ENCODE measurements at regions not wholly inside any gene's neighbourhood (a gene's known extent, or its start where the extent isn't known, plus 50 kb on each side); places are given as distances from the start of the nearest gene placed in this dataset.
"Not testable (repeated sequence)": the region's sequence is repeated elsewhere in the genome, so short reads cannot be mapped to it uniquely, and the experiment has no call there.

DNA sequence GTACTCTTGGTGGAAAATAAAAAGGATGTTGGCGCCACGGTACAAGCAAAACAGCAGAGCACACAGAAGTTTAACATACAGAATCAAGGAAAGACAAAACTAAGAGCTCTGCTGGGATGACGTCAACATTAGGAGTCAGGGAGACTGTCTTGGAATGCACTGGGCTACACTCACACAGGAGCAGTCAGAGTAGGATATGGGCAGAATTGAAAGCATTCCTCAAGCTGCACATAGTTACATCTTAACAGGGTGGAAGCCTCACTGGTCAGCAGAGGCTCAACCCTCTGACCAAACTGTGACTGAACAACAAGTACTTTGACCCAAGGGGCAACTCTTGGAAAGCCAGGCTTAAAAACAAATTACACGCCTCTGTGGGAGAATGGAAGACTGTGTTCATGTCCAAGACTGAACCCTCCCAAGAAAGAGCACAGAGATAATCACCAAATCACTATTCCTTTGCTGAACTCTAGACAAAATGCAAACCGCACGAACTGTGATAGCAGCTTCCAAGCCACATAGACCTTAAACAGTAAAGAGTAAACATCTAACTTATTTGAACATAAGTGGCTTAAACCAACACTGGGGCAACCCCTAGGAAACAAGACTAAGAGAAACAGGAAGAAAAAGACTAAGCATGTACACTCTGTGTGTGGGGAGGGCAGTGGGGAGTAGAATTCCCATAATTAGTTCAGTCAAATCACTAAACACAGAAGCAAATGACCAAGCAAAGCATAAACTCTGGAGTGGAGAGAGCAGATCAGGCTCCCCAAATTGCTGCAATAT, 772.7 kb downstream of the PRELID2 start:
- DNase-seq: no peak

DNA sequence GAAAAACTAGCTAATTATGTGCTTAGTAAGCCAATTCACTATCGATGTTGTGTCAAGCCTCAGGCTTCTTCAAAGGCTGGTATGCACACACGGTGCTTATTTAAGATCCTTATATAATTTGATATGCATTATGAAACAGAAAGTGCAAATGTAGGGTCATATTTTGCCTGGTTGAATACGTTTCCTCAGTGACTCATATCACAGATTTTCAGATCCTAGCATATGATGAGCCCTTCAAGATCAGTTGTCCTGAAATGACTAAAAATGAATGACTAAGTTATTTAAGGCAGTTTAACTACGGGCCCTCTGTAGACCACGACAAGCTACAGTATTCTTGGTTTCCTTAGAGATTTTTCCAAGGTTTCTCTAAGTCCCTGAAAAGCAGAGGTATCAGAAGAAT, 778.3 kb downstream of the PRELID2 start:
- DNase-seq: no peak

DNA sequence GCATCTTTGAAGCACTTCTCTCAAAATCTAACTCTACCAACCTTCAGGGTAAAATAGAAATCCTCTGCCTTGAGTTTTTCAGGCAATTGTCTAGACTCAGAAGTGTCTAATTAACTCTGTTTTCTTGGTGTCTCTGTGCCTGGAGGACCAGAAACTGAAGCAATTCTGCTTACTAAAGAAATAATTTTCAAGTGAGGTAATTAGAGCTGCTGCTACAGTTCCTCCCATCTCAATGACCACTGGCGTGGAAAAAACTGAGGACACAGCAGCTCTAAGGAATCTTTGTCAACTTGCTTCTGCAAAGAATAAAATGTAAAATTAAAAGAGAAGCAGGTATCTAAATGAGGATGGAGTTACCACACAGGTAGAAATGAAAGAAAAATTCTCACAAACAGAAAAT, 785.0 kb downstream of the PRELID2 start:
- no peak for DNase-seq

DNA sequence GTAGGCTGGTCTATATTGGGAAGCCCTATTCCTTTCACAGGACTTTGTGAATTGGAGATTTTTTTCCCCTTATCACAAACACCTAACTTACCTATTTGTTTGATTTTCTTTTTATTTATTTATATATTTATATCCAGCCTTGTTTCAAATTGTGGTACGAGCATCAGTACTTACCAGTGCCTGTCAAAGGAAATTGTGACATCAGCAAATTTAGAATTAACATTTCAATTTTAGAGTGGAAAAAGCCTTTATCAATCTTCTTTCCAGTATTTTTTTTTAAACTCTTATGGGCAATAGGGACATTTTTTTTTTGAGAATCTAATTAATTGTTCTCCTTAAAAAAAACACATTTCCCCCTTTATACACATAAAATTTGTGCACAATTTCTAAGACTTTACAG, 790.2 kb downstream of the PRELID2 start:
- no peak for DNase-seq

DNA sequence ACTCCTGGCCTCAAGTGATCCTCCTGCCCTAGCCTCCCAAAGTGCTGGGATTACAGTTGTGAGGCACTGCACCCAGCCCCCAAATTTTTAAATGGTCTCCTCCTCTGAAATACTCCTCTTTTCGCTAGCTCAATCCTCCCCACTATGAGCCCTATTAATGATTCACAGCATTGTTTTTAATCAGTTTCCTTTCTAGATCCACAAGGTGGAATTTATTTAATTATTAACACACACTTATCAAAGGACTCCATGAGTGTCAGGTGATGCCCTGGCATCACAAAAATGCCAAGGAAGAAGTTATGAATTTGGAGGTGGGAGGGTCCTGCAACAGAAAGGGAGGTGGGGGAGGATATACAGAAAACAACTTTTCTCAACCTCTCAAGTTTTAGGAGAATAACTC, 806.5 kb downstream of the PRELID2 start:
- no peak for DNase-seq

DNA sequence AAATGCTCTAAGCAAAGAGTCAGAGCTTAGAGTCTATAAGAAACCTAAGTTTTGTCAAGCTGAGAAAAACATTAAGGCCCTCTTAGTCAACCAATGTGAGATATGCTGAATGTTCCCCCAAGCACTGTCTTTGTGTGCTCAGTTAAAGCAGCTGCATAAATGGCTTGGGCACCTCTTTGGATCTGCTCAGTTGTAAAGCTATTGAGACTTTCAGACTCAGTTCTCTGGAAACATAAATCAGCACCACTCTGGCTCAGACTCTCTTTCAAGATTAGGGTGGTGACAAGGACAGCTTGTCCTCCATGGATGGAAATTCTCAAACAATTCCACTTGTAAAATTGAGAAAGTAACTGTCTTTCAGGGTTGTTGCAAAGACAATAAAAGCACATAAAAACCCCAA, 807.9 kb downstream of the PRELID2 start:
- peak in 1 of 3 experiments; percentile 1 for DNase-seq

DNA sequence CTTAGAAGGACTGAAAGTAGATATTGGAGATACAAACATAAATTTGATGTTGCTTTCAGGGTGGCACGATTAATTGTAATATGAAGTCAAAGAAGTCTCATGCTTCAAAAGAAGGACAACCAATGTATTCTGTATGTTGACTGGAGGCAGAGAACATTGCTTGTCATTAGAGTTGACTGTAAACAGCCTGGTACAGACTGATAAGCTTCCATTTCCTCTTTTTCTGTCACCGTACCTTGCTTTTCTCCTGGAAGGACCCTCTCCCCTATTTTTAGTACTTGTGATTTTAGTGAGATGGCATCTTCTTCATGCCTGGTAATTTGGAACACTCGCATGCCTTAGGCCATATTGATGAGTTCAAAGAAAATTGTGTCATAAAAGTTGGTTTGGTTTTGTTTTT, 809.4 kb downstream of the PRELID2 start:
- no peak for DNase-seq

DNA sequence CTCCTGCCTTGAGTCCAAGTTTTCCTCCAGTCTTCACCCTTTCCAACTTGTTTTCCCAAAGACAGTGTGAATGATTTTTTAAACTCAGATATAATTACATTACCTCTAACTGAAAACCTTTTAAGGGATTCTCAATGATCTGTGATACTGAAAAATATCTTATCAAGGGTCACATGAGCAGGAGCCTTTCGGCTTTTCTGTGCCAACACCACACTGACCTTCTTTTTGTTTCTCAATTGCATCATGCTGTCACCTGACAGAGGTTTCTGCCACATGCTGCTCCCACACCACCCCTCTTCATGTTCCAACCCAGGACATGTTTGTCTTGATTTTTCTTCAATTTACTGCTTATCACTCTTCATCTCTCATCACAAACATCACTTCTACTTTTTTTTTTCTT, 820.0 kb downstream of the PRELID2 start:
- DNase-seq: no peak

DNA sequence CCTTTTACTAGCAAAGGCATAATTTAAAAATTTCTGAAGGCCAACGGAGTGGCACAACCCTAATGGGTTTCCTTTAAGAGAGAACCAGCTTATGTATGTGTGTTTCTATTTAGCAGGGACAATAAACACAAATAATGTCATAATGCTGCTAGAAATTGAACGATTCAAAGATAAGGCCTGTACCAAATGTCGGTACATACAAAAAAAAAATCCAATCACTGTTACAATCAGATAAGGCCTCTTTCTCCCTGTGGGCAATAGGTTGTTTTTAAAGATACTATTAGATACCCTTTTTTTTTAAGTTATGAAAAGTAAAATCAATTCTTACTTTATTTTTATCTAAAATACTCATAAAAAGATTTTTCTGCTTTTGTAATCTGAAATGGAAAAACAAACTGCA, 821.0 kb downstream of the PRELID2 start:
- no peak for DNase-seq

DNA sequence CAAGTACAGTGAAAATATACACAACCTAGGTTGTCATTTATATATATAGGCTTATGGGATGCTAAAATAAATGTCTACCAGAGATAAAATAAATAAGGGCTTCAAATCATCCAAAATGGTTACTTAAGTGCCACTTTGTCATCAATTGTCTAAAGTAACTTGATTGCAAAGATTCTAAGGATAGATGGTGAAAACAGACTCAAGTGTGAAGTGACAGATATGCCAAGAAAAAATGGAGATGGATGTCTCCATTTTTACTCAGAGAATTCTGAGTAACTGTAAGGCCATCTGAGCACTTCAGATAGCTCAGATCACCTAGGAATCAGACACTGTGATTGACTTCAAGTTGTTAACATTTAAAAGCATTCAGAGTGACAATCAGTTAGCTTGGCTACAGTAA, 824.3 kb downstream of the PRELID2 start:
- DNase-seq: no peak

DNA sequence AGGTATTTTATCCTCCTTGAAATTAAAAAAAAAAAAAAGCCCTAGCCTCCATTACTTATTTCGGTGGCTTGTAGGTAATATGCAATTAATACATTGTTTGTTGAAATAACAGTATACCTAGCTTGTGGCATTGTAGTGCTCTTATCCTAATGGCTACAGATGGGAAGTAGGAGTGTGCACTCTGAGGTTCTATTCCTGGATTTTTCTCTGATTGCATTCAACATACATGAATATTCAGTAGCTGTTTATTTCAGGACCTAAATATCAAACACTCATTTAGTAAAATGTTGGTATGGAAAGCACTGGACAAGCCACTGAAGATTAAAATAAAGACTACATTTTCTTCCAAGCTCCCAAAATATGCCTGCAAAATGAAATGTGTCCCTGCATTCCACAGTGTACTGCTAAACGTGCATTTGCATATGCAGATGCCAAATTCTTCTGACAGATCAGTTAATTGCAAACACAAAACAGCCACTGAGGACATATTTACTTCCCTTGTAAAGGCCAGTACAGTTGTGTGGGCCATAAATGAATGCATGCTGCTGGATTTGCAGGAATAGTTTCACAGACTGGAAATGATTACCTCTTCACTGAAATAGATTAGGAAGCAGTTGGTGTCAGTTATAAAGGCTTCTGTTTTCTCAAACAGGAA, 826.1 kb downstream of the PRELID2 start:
- DNase-seq: no peak

DNA sequence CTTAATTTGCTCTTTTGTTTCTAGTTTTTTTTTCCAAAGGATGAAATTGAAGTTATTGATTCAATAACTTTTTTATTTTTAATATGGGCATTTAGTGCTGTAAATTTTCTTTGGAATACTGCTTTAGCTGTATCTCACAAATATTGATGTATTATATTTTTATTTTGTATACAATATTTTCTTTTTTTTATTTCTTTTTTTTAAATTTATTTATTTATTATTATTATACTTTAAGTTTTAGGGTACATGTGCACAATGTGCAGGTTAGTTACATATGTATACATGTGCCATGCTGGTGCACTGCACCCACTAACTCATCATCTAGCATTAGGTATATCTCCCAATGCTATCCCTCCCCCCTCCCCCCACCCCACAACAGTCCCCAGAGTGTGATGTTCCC, 823.7 kb downstream of the KCTD16 start:
- not testable (repeated sequence) for DNase-seq

DNA sequence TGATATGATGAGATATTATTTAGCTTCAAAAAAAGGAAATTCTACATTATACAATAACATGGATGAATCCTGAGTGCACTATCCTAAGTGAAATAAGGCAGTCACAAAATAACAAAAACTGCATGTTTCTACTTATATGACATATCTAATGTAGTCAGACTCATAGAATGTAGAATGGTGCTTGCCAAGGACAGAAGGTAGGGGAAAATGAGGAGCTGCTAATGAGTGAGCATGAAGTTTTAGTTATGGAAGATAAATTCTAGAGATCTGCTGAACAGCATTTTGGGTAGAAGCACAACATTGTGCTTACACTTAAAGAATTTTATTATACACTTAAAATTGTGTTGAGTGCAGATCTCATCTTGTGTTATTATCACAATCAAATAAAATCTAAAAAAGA, 812.4 kb downstream of the KCTD16 start:
- no peak for DNase-seq

DNA sequence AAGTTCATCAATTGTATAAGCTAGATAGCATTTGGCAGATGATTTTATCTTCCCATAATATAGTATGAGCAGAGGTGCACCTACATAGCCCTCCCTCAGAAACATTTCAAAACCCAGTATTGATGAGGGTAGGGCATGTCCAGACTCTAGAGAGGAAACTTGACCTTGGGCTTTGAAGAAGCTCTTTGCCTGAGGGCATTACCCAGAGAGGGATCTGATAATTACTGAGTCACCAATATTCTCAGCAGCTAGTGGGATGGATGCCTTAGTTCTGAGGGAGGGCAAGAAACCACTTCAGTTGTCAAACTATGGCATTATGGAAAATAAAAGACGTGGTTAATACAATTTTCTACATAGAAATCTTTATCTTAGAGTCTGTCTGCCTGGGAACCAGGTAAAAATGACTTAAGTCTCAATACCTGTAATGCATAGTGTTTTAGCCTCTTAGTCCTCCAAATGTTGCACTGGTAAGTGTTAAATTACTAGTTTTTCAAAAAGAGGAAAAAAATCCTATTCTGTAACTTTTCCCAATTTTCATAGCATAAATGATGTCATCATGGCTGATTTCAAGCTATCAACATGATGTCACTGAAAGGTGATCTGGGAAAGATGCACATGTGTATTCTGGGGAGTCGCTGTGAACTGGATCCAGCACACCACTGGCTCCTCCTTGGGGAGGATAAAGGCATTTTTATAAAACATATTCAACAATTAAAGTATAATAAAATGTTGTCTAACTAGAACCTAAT, 809.0 kb downstream of the KCTD16 start:
- peak in 1 of 3 experiments; percentile 1 for DNase-seq

DNA sequence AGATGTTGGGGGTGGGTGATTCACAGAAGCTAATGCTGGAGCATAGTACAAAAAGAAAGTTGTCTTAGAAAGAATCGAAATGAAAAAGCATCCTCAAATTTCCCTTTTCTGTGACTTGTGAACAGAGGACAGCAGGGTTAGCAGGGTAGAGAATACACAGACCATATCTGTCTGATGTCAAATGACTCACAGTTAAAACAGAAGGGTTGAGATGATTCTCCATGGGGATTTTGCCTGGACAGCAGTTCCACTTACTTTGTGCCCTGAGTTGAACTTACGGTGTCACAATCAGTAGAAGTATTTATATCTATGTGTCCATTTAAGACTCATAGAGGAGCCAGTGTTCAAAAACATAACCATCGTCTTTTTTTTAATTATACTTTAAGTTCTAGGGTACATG, 801.6 kb downstream of the KCTD16 start:
- DNase-seq: no peak

DNA sequence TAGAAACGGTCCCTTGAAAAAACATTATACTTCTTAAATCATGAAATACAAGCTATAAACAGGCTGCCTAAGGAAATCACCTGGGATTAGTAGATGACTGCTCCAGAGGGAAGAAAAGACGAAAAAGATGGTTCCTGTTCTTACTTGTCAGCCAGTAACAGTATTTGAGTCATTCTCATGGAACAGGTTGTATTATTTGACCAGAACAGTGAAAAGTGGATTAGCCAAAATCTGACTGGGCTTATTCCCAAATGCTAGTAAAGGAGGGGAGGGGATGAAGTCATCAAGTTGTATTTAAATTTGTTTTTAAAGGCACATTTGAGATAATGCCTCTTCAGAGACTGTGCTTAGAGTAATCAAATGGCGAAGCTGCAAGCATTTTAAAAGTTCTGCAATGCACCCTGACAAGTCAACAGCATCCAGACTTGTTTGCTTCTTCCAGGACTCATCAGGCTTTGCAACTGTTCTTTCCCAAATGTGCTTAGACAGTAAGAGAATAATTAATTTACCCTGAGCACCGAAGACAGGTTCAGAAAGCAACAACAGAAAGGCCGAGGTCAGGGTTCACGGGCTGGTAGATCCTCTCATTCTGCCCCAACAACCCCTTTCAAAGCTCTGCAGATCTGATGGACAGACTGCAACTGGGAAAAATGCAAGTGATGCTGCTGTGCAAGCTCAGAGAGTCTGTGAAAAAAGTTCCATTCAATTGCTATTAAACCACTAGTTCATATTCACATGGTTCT, 800.6 kb downstream of the KCTD16 start:
- DNase-seq: no peak

DNA sequence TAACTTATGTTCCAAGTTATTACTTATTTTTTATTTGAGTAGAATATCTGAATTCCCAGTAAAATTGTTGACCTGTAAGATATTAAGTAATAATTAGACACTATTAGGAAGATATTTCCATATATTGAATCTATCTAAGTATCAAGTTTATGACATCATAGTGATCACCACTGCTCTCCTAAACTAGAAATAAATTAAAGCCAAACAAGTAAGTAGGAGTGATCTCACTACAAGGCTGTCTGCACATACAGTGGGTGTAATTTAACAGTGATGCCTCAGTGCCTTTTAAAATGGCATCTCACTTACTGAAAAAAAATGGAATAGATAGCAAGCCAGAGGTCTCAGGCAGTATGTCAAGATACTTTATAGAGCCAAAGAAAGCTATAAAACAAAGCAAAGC, 789.6 kb downstream of the KCTD16 start:
- no peak for DNase-seq

DNA sequence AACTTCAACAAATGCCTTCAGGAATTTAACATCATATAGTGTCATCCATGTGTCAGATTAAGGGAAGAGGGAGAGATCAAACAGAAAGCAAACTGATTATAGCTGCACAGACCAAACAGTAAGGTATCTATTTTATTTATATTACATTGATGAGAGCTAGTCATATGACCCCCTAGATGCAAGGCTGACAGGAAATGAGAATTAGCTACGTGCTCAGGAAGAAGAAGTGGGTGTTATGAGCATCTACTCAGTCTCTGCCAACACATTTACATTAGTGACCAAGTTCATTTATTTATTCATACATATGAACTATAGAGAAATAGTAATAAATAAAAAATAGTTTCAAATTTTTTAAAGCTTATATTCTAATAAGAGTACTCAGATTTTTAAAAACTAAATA, 787.3 kb downstream of the KCTD16 start:
- DNase-seq: no peak

DNA sequence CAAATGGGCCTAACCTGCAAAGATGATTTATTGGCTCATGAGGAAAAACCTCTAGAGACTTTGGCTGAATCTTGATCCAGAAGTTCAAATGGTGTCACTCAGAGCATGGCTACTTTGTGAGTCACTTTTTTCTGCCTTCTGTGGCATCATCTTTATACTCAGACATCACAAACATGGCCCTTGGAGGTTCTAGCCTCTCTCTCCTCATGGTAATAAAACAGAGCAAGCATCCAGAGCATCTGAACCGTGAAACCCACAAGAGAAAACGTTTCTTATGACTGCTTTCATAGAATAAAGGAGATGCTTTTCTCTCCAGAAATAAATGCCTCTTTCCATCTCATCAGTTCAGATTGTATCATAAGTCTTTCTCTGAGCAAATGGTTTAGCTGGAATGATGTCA, 780.3 kb downstream of the KCTD16 start:
- peak in 1 of 3 experiments; percentile 61 for DNase-seq

DNA sequence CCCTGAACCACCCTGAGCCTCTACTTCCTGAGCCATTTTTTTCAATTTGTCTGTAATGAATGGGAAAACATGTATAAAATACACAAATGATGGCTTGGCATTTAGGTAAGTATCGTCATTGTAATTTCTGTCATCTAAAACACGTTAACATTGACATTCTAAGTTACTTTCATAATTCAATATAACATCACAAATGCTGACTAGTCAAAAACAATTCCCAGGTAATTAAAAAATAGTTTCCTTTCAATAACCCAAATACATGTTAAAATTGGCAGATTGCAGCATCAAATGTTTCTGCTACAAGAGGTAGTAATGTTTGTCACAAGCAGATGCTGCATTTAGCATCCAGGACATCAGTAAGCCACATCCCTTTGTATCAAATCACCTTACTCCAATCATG, 776.4 kb downstream of the KCTD16 start:
- no peak for DNase-seq

DNA sequence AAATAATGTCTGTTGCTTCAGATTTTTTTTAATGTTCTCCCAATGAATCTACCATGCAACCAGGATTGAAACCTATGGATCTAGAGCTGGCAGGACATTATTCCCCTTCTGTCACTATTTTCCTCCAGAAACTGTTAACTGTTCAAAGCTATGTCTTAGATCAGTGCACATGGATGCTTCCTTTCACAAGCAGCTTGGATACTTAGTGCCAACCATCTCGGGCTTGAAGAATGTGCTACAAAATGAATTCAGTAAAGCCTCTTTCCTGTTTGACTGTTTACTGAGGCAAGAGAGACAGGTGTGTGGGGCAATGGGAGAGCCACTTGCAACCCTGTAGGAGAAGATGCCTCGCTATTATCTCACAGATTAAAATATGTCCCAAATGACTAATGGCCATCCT, 774.8 kb downstream of the KCTD16 start:
- DNase-seq: peak in 2 of 3 experiments; percentile 13 to 18

DNA sequence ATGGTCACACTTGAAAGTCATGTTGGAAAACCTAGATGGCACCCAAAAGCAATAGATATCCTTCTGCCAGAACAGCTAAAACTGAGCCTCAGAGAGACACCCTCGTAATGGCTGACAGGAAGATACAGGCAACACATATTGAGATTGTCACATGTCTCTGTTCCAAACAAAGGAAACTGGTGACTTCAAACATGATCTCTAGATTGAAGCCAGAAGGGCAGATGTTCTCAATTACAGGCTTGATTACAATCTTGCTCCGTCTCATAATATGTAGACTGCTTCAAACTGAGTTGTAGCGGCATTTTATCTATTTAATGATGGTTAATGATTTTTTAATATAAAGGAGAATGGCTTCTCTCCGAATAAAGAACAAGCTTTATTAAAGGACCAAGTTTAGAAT, 774.3 kb downstream of the KCTD16 start:
- peak in 1 of 3 experiments; percentile 13 for DNase-seq

DNA sequence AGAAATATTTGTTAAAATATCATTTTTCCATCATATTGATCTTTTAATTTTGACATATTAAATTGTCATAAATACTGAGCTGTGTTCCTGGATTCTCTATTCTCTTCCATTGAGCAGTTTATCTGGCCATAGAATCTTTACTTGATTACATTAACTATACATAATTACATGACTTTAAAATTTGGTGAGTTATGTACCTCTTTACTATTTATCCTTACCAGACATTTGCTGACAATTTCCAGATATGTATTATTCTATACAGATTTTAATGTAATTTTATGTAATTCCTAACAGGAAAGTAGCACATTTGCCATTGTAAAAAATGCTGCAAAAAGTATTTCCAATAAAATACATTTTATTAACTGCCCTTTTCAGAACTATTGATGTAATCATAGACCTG, 770.3 kb downstream of the KCTD16 start:
- DNase-seq: no peak
